T47D (cell line): ENCODE measurements at regions not wholly inside any gene's neighbourhood (a gene's known extent, or its start where the extent isn't known, plus 50 kb on each side); places are given as distances from the start of the nearest gene placed in this dataset.

ENCODE experiments used
- DNase-seq, 2 experiments: peaks; one replicate each; pipeline versions ENCODE4 v3.0.0 to v3.0.0-alpha.2; 2011 to 2012; ENCODE audit warnings: low read depth in 1 of 2, low spot score in 1 of 2
- JUND ChIP-seq: IDR thresholded peaks from 2 replicates; pipeline ENCODE4 v1.6.1; 2012; ENCODE audit warnings: low read depth
- in situ Hi-C: cut with HindIII; loops from 2 replicates; pipeline ENCODE4 v1.10.0; 2016; ENCODE audit warnings: low sequenced_read_pairs, low pct_unique_long_range_greater_than_20kb

GRCh38 chr4:31351695-31352094 is 631.5 kb downstream of the PCDH7 start:
- in situ Hi-C loops, result no loop called here
- no peak for DNase-seq
- no peak for TF ChIP-seq JUND

GRCh38 chr4:31356839-31357238 is 636.7 kb downstream of the PCDH7 start:
- no peak for TF ChIP-seq JUND
- in situ Hi-C loops, result no loop called here
- DNase-seq, result no peak

- DNase-seq, result no peak
- in situ Hi-C loops, result no loop called here
- no peak for TF ChIP-seq JUND
Measured at GRCh38 chr4:31360786-31361185, 640.6 kb downstream of the PCDH7 start.

GRCh38 chr4:31362756-31363155 is 642.6 kb downstream of the PCDH7 start:
- TF ChIP-seq JUND, result no peak
- in situ Hi-C loops, result no loop called here
- no peak for DNase-seq

- in situ Hi-C loops, result no loop called here
- TF ChIP-seq JUND, result no peak
- DNase-seq, result no peak
Measured at GRCh38 chr4:31365006-31365690, 645.0 kb downstream of the PCDH7 start.

GRCh38 chr4:31366041-31366440 is 645.9 kb downstream of the PCDH7 start:
- no peak for DNase-seq
- no peak for TF ChIP-seq JUND
- in situ Hi-C loops, result no loop called here

GRCh38 chr4:31370866-31371465 is 650.8 kb downstream of the PCDH7 start:
- in situ Hi-C loops, result no loop called here
- no peak for TF ChIP-seq JUND
- peak in 1 of 2 experiments; percentile 66 for DNase-seq

- no peak for TF ChIP-seq JUND
- no peak for DNase-seq
- in situ Hi-C loops, result no loop called here
Measured at GRCh38 chr4:31374256-31374960, 654.2 kb downstream of the PCDH7 start.

GRCh38 chr4:31375936-31376335 is 655.8 kb downstream of the PCDH7 start:
- no peak for TF ChIP-seq JUND
- in situ Hi-C loops, result no loop called here
- no peak for DNase-seq

- TF ChIP-seq JUND, result no peak
Measured at GRCh38 chr4:31379364-31379763, 659.2 kb downstream of the PCDH7 start.

GRCh38 chr4:31383767-31384166 is 663.6 kb downstream of the PCDH7 start:
- in situ Hi-C loops, result no loop called here
- no peak for TF ChIP-seq JUND

More at GRCh38 chr4:31379364-31379763, 659.2 kb downstream of the PCDH7 start:
- no peak for DNase-seq
- in situ Hi-C loops, result no loop called here

GRCh38 chr4:31390849-31391248 is 670.7 kb downstream of the PCDH7 start:
- no peak for DNase-seq
- in situ Hi-C loops, result no loop called here
- no peak for TF ChIP-seq JUND

More at GRCh38 chr4:31383767-31384166, 663.6 kb downstream of the PCDH7 start:
- DNase-seq, result no peak

- in situ Hi-C loops, result no loop called here
- no peak for DNase-seq
- TF ChIP-seq JUND, result no peak
Measured at GRCh38 chr4:31391976-31392375, 671.8 kb downstream of the PCDH7 start.
